T-helper 2 cell treated with Interferon-gamma antibody and Interleukin-4, amounts not matched to agents 100 ng/mL and 5 ng/mL, for 36 hours (primary cell): ENCODE measurements at regions not wholly inside any gene's neighbourhood (a gene's known extent, or its start where the extent isn't known, plus 50 kb on each side); places are given as distances from the start of the nearest gene placed in this dataset.

Source experiments
- intact Hi-C: fragments of 100-400 bp; cut with micrococcal nuclease; formaldehyde crosslinking; loops from one replicate; pipeline ENCODE4 v1.15.1; 2023

DNA sequence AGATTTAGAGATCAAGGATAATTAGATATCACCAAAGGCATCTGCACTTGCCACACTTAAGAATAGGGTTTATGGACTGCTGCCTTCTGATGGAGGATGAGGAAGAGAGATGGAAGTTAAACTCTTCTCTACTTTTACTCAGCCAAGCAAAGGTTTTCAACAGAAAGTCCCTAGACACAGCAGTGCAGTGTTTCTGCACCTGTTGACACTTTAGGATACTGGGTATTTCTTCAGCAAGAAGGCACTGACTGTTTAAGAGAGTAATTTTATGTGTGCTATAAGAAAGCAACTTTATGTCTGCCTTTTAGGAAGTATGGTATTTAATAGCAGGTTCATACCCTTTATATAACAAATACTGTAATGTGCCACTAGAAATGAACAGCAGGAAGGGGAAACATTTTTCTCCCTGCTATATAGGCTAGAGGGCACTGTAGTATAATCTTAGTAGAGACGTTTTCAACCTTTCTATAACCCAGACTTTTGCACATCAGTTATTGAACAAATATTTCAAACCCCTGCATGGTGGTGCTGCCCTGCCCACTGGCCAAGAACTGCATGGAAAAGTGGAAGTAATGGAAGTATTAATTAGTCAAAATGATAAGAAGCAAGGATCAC lies 225.0 kb upstream of the GRIP1 start:
- intact Hi-C loops: no loop called here

DNA sequence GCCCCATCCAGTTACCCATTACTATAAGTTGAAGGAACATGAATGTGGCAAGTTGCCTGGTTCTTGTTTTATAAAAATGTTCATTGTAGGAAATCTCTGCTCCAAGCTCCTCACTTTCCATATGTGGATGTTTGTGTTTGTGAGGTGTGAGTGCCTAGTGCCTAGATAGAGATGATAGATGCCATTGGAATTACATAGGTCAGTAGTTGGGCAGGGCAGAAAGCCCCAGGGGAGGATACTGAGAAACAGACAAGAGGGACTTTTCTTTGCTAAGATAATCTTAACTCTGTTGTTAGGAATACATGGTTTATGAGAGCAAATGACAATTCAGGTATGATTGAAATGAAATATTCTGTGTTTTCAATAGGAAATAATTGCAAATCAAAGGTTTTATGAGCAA lies 226.3 kb upstream of the GRIP1 start:
- intact Hi-C loops: no loop called here

DNA sequence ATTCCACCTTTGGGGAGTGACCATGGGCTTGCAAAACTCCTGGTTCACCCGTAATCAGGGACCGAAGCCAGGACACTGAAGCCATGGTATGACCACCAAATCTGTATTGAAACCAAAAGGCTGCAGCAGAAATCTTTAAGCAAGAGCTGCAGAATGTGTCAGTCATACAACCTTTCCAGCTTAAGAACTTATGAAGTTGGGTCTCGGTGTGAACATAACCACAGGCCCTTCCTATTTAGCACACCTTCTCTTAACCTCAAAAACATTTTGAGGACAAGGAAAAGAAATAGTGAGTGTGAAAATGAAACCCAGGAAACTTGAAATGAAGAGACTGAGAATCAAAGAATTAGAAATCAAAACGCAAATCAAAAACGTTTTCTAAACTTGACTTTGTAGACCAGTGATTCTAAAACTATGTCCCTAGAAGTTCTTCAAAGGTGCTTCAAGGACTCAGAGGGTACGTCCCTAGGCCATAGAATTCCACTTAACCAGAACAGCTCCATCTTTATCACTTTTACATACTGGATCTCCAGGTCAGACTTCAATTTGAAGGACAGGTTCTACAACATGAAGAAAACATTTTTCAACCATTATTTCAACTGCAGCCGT lies 231.6 kb upstream of the GRIP1 start:
- intact Hi-C loops: no loop called here

DNA sequence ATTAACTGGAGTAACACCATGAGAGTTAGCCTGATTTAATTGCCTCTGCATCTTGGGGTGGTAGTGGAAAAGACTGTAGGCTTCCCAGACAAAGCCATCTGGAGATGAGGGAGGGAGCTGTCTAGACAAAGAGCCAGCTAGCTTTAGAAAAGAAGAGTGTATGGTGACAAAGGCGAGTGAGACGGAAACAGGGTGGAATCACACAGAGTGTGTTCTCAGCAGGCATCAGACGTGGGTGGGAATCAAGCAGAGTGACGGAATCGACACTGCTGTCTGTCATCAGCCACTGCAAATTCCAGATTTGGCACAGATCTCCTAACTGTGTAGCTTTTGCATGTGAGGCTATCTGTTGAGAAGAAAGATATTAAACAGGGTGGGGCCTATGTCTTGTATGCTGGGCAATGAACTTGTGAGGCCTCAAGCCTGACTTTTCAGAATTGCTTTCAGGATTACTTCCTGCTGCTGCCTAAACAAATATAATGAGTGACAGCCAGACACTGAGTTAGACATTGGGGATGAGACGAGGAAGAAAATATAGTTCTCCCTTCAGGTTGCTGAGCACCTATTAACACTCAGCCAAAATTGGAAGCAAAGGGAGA lies 236.5 kb upstream of the GRIP1 start:
- intact Hi-C loops: no loop called here

DNA sequence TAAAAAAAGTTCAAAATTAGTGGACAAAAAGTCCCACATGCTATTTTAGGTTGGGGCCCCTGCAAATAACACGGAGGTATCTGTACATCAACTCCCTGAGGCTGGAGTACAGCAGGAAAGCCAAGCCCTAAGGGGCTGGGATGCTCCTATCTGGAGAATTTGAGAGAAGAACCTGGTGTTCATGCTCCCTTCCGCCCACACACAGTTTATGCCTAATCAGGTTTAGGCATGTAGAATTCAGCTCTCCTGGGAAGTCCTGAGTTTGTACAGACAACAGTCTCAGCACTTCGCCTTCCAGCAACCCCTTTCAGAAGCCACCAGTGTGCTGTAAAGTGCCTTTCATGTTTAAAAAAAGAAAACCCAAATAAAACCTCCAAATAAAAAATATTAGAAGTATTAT lies 237.3 kb upstream of the GRIP1 start:
- intact Hi-C loops: no loop called here

DNA sequence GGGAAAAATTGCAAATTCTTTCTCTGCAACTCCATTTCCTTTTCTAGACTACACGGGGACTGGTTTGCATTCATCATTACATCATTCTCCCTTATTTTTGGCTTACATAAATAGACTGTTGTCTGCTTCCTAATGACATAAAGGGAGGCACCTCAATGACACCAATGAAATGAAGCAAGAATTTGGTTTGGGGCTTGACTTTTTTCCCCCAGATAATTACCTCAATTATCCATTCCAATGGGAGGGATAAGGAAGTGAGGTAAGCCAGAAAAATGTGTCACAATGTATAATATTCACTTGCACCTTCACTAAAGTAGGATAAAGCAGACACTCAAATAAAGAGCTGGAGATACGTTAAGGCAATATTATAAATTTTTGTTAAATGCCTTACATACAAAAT lies 240.6 kb upstream of the GRIP1 start:
- intact Hi-C loops: no loop called here

DNA sequence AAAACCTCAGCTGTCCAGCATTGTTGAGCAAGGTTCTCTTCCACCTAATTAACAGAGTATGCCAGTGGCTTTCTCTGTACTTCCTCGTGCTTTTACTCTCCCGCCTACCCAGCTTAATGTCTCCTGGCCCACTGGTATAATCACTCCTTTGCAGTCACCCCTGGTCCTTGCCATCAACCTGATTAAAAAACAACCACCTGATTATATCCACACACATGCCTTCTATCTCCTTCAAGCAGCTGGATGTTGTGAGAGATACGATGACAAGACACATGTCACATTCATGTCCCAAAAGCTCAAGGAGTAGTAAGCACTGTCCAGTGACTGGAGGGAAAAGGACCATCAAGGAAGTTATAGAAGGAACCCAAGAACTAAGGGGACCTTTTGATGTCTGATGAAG lies 241.3 kb upstream of the GRIP1 start:
- intact Hi-C loops: no loop called here

DNA sequence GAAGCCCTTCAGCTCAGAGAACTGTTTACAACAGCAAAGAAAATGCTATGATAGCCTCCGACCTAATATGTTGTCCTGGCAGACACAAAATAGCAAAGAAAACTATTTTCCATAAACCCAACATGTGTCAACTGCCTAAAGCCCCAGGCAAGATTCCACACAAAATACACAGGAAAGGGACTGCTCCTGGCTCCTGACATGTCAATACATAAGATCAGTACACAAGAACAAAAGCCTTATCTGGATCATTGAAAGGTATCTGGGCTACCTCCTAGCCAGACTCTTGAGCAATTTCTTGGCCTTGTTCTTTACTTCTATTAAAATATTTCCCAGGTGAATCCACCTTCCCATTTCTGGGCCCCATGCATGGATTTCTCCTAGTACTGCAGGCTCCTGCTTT lies 242.3 kb upstream of the GRIP1 start:
- intact Hi-C loops: no loop called here

DNA sequence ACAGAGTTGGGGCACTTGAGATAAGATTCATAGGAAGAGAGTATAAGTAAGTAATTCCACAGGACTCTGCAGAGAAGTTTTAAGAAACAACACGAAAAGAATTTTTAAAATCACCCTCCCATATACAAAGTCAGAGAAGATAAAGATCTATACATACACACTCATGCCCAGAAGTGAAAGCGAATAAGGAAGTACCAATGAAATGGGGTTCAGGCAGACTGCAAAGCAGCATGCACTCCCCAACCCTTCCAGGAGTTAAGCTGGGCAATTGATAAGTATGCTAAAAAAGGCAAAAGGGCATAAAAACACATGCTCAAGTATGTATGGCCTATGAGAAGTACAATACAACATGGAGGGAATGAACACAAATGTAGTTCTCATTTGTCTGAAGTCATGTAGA lies 246.2 kb upstream of the GRIP1 start:
- intact Hi-C loops: no loop called here

DNA sequence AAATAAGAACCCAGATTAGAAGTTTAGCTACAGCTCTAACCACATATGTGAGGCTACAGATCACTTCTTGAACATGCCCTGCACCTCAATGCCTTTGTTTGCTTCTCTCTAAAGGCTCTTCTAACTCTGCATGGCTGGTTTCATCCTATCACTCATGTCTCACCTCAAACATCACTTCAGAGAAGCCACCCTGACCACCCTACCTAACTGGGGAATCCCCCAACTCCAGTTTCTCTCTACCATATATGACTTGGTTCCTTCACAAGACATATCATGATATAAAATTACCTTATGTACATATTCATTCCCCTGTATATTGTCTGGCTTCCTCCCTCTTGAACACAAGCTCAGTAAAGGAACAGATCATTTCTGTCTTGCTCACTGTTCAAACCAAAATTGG lies 250.2 kb upstream of the GRIP1 start:
- intact Hi-C loops: no loop called here

DNA sequence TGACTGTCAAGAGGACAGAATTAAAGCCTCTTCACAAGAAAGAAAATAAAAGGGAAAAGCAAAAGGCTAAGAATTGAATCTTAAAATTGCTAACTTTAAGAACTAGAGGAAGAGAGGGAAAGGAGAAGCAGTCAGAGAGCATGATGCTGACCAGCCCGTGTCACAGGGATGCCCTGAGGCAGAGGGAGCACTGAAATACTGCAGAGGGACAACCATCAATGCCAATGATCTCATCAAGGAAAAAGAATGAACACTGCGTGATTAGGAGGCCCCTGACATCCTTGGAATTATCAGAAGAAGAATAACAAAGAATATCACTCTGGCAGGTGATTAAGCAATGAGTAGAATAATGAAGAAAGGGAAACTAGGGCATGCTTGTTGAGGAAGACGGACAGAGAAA lies 252.2 kb upstream of the GRIP1 start:
- intact Hi-C loops: no loop called here

DNA sequence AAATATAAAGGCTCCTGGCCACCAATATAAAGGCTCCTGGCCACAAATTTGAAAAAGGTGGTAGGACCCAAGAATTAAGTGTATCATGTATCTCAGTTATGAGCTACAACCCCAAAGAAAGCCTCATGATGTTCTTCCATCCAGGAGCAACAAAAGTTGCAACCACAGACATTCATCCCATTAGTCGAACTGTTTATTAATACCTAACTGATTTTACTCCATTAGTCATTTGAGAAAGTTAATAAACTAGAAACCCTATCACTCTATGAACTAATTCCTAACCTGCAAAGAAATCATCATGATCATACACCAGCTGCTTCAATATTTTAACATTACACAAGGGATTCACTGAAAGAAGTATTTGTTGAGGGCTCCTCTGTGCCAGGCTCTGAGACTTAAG lies 253.2 kb upstream of the GRIP1 start:
- intact Hi-C loops: no loop called here

DNA sequence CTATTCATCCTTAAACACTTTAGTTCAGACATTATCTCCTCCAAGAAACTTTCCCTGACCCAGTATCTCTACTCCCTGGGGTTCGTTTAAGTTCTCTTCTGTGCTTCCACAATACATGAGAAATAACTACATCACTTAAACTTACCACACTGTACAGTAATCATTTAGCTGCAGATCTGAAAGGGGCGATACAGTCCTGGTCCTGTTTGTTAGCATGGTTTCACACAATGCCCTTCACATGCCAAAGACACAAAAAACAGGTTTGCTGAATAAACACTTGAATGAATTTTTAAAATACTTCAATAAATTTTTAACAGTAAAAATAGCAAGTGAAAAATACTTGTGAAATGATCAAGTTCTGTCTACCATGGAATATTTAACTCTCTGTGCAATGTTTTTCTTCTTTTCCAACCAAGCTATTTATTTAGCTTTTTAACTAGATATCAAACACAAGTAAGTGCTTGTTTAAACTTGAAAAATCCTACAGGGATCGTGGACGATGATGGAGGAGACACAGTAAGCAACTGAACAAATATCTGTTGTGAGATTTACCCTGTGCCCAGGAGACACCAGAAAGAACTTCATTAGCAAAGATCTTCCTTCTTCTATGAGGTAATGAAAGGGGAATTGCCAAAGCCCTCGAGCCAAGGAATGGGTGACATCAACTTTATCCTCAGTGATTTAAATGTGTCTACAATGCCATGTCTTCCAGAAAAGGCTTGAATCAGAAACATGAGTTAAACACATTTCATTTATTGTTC lies 255.6 kb upstream of the GRIP1 start:
- intact Hi-C loops: no loop called here

DNA sequence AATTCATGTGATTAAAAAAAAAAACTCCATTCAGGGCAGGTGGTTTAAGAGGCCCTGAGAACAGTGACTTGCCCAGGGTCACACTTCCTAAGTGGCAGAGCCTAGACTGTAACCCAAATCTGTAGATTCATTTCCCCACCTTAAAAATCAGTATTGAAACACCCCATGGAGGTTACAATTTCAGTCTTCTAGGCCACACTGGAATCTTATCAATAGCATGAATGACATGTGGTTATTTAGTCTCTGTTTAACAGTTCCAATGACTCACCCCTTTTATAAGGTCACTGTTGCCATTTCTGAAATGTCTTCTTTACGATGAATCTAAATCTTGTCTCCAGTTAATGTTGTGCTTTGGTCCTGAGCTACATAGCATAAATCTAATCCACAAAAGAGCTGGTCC lies 262.3 kb upstream of the GRIP1 start:
- intact Hi-C loops: no loop called here

DNA sequence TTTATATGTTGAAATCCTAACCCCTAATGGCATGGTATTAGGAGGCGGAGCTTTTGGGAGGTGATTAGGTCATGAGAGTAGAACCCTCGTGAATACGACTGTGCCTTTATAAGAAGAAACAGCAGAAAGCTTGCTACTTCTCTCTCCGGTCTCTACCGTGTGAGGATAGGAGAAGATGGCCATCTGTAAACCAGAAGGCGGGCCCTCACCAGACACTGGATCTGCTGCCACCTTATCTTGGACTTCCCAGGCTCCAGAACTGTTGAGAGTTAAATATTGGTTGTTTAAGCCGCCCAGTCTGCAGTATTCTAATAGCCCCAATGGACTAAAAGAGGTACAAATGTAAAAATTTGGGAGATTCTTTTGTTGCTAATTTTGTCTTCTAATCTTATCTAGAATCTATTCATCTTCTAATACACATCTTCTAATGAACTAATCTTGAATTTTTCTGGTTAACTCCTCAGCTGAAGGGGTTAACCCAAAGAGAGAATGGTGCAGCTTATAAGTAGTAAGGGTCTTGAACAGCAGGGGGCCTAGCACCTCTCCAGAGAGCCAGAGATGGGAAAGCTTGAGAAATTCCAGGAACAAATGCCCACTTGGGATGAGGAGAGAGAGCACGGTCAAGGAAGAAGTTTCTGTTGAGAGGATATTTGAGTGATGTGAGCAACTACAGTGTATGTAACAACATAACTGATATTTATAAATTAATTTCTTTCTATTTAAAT lies 264.0 kb upstream of the GRIP1 start:
- intact Hi-C loops: no loop called here

DNA sequence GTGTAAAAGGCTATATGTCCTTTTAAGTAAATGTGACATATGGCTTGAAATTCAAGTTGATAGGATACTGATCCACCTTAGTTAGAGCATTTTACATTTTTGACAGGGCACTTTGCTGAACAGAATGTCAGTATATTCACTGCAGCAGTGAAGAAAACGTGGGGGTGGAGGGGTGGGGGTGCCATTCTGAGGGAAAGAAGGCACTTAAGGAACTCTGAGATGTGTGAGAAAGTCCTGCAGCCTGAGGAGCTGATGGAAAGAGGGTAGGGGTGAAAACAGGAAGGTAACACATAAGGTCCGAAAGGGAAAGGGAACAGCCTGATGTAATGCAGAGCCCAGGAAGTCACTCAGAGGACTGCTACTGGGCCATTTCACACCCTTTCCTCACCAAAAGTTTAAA lies 265.5 kb upstream of the GRIP1 start:
- intact Hi-C loops: no loop called here

DNA sequence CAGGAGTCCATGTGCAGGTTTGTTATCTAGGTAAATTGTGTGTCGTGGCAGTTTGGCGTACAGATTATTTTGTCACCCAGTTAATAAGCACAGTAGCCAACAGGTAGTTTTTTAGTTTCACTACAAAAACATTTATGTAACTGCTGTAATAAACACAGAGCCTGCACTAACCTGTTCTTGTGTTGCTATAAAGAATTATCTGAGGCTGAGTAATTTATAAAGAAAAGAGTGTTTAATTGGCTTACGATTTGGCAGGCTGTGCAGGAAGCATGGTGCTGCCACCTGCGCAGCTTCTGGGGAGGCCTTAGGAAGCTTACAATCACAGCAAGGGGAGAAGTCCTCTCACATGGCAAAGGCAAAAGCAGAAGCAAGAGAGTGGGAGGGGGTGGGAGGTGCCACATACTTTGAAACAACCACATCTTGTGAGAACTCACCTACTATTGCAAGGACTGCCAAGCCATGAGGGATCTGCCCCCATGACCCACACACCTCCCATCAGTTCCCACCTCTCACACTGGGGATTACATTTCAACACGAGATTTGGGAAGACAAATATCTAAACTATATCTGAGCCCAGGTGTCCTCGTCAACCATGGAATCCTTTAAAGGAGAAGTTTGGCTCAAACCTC lies 266.4 kb upstream of the GRIP1 start:
- intact Hi-C loops: no loop called here

DNA sequence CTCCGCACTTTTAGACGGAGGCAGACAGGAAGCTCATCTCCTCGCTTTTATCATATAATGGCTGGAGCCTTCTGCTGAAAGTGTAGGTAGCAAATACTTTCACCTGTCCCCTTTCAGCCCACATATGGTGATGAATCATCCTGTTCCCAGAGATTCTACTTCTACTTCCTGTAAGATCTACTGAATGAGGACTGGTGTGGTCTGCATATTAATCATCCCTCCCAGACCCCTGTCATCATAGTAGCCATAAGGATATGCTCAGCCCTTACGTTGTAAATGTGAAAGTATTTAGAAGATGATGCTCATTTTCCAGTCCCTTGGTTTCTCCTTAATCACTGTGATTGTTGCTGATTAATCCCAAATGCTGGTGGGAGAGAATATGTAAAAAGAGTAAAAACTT lies 268.2 kb upstream of the GRIP1 start:
- intact Hi-C loops: no loop called here

DNA sequence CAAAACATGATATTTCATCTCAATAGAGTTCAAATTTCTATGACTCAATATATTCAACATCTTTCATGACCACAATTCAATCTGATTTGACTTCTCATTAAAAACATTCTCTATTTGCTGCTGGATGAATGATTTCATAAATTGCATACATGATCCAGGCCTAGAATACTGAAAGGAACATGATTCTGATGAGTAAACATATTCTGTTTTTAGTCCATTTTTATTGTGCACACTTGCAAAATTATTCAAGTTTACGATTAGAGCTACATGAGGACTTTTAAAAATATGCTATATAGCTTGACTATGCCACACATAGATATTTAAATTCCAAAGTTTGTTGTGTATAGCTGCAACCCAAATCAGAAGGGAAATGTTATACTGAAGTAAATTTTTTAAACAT lies 273.8 kb upstream of the GRIP1 start:
- intact Hi-C loops: no loop called here

DNA sequence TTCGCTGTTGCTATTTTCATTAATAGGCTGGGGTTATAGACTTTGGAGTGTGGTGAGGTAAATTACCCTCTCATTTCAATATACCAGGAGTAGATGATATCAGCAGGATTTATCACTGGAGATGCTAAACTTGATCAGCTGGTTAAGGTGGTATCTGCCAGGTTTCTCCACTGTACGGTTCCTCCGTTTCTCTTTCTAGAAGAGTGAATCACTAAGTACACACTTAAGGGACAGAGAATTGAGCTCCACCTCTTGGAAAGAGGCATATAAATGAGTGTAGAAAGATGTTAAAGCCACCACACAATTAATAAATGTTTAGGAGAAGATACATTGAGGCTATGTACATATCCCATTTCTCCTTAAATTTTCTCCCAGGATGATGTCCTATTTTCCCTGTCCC lies 277.4 kb upstream of the GRIP1 start:
- intact Hi-C loops: no loop called here

DNA sequence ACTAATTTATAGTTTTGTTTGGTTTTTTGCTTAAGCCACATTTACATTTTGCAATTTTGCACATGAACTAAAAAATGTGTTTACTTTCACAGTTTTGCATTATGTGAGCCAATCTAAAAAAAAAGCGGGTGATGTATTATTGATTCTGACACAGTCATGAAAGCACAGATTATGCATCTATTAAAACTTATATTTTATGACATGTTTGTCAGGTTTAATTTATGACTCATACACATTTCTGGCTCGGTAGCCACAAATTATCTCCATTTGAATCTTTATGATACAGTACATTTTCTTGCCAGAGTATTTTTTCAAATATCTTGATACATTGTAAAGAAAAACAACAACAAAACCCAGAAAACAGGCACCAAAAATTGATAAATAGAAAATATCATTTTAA lies 280.4 kb upstream of the GRIP1 start:
- intact Hi-C loops: no loop called here

DNA sequence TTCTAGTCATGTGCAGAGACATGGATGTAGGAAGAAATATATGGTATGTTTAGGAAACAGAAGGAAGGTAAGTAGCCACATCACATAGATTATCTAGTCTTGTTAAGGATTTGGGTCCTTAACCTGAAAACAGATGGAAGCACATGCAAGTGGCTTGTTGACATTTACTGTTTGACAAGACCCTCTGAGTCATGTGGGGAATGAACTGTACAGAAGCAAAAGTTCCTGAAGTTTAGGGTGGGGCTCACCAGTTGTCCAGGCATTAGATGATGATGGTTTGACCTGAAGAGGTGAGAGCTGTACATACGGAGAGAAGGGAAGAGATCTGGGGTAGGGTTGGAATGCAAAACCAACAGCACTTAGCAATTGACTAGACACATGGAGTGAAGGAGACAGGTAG lies 281.1 kb upstream of the GRIP1 start:
- intact Hi-C loops: no loop called here
